ENCODE measurements at regions not wholly inside any gene's neighbourhood (a gene's known extent, or its start where the extent isn't known, plus 50 kb on each side); places are given as distances from the start of the nearest gene placed in this dataset.

GRCh38 chr10:69685802-69686585, 55.9 kb downstream of the FAM241B start:
- no peak for TF ChIP-seq EZH2phosphoT487 (IDR thresholded peaks at IDR 0.05; ENCODE audit: borderline replicate concordance, low read length)
- TF ChIP-seq, protein P1, sequence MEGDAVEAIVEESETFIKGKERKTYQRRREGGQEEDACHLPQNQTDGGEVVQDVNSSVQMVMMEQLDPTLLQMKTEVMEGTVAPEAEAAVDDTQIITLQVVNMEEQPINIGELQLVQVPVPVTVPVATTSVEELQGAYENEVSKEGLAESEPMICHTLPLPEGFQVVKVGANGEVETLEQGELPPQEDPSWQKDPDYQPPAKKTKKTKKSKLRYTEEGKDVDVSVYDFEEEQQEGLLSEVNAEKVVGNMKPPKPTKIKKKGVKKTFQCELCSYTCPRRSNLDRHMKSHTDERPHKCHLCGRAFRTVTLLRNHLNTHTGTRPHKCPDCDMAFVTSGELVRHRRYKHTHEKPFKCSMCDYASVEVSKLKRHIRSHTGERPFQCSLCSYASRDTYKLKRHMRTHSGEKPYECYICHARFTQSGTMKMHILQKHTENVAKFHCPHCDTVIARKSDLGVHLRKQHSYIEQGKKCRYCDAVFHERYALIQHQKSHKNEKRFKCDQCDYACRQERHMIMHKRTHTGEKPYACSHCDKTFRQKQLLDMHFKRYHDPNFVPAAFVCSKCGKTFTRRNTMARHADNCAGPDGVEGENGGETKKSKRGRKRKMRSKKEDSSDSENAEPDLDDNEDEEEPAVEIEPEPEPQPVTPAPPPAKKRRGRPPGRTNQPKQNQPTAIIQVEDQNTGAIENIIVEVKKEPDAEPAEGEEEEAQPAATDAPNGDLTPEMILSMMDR (IDR thresholded peaks at IDR 0.05; ENCODE audit: low read depth, low read length, poor library complexity, severe bottlenecking): no peak
- Histone ChIP-seq H3K27ac (ENCODE audit: low read depth, low read length) (no peak overlapping the region), H3K36me3 (ENCODE audit: control insufficient read depth, low read length) (no peaks in the 10 kb centered on the region), H3K4me2 (ENCODE audit: low read length) (no peak overlapping the region), H4K20me1 (ENCODE audit: control insufficient read depth, insufficient read depth, low read depth, low read length) (no peaks in the 10 kb centered on the region), H3F3A (ENCODE audit: control insufficient read depth, insufficient read depth) (no peaks in the 10 kb centered on the region), H3K9me2 (replicated peaks; ENCODE audit: control insufficient read depth, low read length) (no peaks in the 10 kb centered on the region), H3K27me3 (ENCODE audit: control insufficient read depth, low read length) (peaks cover 2% of the 10 kb centered on the region; the same call in 1 of the 2 replicates), H3K79me2 (ENCODE audit: control insufficient read depth, low read length) (no peaks in the 10 kb centered on the region), H3K4me3 (ENCODE audit: low read length) (no peak overlapping the region), H3K4me1 (ENCODE audit: control insufficient read depth, low read length) (no peaks in the 10 kb centered on the region), H3K9me3 (ENCODE audit: control insufficient read depth, insufficient read depth, low read length) (no peaks in the 10 kb centered on the region)

DNA sequence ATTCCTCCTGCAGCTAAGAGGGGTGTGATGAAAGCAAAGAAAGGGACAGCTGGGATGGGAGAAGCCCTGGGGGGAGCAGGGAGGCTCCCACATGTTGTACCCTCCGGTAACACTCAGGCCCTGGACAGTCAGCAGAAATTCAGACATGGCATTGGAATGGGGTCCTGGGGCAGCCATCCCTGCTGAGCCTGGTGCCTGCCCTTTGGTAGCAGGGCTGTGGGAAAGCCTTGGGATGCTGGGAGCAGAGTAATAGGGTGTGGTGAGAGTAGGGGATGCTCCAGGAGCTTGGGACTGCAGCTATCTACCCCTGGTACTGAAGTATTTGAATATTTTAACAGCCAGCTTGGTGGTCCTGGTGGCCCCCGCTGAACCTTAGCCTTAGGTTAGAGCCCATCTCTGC, 56.8 kb downstream of the FAM241B start:
- no peak for TF ChIP-seq EZH2phosphoT487 (IDR thresholded peaks at IDR 0.05; ENCODE audit: borderline replicate concordance, low read length)
- TF ChIP-seq, protein P1 (IDR thresholded peaks at IDR 0.05; ENCODE audit: low read depth, low read length, poor library complexity, severe bottlenecking): no peak
- no peak overlapping the region for H3K4me2 ChIP-seq (ENCODE audit: low read length)
- H3K9me3 ChIP-seq (ENCODE audit: control insufficient read depth, insufficient read depth, low read length): no peaks in the 10 kb centered on the region
- H3K4me1 ChIP-seq (ENCODE audit: control insufficient read depth, low read length): no peaks in the 10 kb centered on the region
- no peak overlapping the region for H3K27ac ChIP-seq (ENCODE audit: low read depth, low read length)
- no peaks in the 10 kb centered on the region for H3K79me2 ChIP-seq (ENCODE audit: control insufficient read depth, low read length)
- H3K27me3 ChIP-seq (ENCODE audit: control insufficient read depth, low read length): peaks cover 2% of the 10 kb centered on the region; the same call in 1 of the 2 replicates
- H3K9me2 ChIP-seq (replicated peaks; ENCODE audit: control insufficient read depth, low read length): no peaks in the 10 kb centered on the region
- H4K20me1 ChIP-seq (ENCODE audit: control insufficient read depth, insufficient read depth, low read depth, low read length): no peaks in the 10 kb centered on the region
- H3K36me3 ChIP-seq (ENCODE audit: control insufficient read depth, low read length): no peaks in the 10 kb centered on the region
- no peaks in the 10 kb centered on the region for H3F3A ChIP-seq (ENCODE audit: control insufficient read depth, insufficient read depth)
- no peak overlapping the region for H3K4me3 ChIP-seq (ENCODE audit: low read length)

DNA sequence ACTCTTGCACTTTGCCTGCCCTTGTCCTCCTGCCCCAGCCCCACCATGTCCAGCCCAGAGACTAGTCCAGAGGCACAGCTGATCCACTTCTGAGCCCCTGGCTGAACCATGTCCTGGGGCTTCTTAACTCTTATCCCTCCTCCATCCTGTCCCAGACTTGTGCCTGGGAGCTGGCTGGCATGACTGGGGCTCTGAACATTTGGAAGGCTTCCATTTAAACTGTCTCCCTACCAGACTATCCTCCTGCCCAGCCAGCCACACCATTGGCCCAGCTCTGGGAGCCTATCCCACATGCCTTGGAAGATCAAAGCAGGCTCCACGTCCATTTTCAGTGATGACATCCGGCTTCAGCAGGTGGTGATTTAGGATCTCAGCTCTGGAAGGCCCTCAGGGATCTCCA, 57.4 kb downstream of the FAM241B start:
- TF ChIP-seq, protein P1 (IDR thresholded peaks at IDR 0.05; ENCODE audit: low read depth, low read length, poor library complexity, severe bottlenecking): no peak
- no peak for TF ChIP-seq EZH2phosphoT487 (IDR thresholded peaks at IDR 0.05; ENCODE audit: borderline replicate concordance, low read length)
- H3K27me3 ChIP-seq (ENCODE audit: control insufficient read depth, low read length): peaks cover 2% of the 10 kb centered on the region; the same call in 1 of the 2 replicates
- no peaks in the 10 kb centered on the region for H3K36me3 ChIP-seq (ENCODE audit: control insufficient read depth, low read length)

More for the DNA sequence above, 57.4 kb downstream of the FAM241B start:
- no peaks in the 10 kb centered on the region for H4K20me1 ChIP-seq (ENCODE audit: control insufficient read depth, insufficient read depth, low read depth, low read length)
- H3K4me2 ChIP-seq (ENCODE audit: low read length): no peak overlapping the region
- H3K27ac ChIP-seq (ENCODE audit: low read depth, low read length): no peak overlapping the region
- H3K4me1 ChIP-seq (ENCODE audit: control insufficient read depth, low read length): no peaks in the 10 kb centered on the region
- no peaks in the 10 kb centered on the region for H3K79me2 ChIP-seq (ENCODE audit: control insufficient read depth, low read length)
- H3F3A ChIP-seq (ENCODE audit: control insufficient read depth, insufficient read depth): no peaks in the 10 kb centered on the region
- no peak overlapping the region for H3K4me3 ChIP-seq (ENCODE audit: low read length)
- no peaks in the 10 kb centered on the region for H3K9me3 ChIP-seq (ENCODE audit: control insufficient read depth, insufficient read depth, low read length)
- no peaks in the 10 kb centered on the region for H3K9me2 ChIP-seq (replicated peaks; ENCODE audit: control insufficient read depth, low read length)
